Karpas-422 (cell line): ENCODE measurements at regions not wholly inside any gene's neighbourhood (a gene's known extent, or its start where the extent isn't known, plus 50 kb on each side); places are given as distances from the start of the nearest gene placed in this dataset.
"Not testable (repeated sequence)": the region's sequence is repeated elsewhere in the genome, so short reads cannot be mapped to it uniquely, and the experiment has no call there.

Experiments used
- DNase-seq: peaks from one replicate; pipeline ENCODE4 v3.0.0-alpha.2; 2015
- H2AFZ ChIP-seq: fragments of 200-600 bp; sonication (generic); 2 replicates; pipeline ENCODE4 v1.6.1; 2014; ENCODE audit warnings: antibody characterized with exemption, low read length, mixed read lengths
- H3K27ac ChIP-seq: fragments of 200-600 bp; sonication (generic); 2 replicates; pipeline ENCODE4 v1.5.1; 2014; ENCODE audit warnings: mild to moderate bottlenecking, low read length, moderate library complexity
- H3K27me3 ChIP-seq: fragments of 200-600 bp; sonication (generic); 2 replicates; pipeline ENCODE4 v1.6.1; 2014; ENCODE audit warnings: low read length, mixed read lengths
- H3K36me3 ChIP-seq: fragments of 200-600 bp; sonication (generic); 2 replicates; pipeline ENCODE4 v1.6.1; 2014; ENCODE audit warnings: low read length, mixed read lengths; ENCODE audit not compliant: insufficient read depth
- H3K4me1 ChIP-seq: fragments of 200-600 bp; sonication (generic); 2 replicates; pipeline ENCODE4 v1.6.1; 2014; ENCODE audit warnings: mild to moderate bottlenecking, low read length, mixed read lengths
- H3K4me2 ChIP-seq: fragments of 200-600 bp; sonication (generic); 2 replicates; pipeline ENCODE4 v1.6.1; 2014; ENCODE audit warnings: low read length, low read depth, mild to moderate bottlenecking; ENCODE audit not compliant: poor library complexity, severe bottlenecking
- H3K4me3 ChIP-seq: fragments of 200-600 bp; sonication (generic); 2 replicates; pipeline ENCODE4 v1.5.1; 2014; ENCODE audit warnings: mild to moderate bottlenecking, antibody characterized with exemption, low read length, mixed read lengths
- H3K79me2 ChIP-seq: fragments of 200-600 bp; sonication (generic); 2 replicates; pipeline ENCODE4 v1.6.1; 2014; ENCODE audit warnings: mild to moderate bottlenecking, low read length, mixed read lengths
- H3K9ac ChIP-seq: fragments of 200-600 bp; sonication (generic); 2 replicates; pipeline ENCODE4 v1.6.0; 2014; ENCODE audit warnings: low read length
- H3K9me2 ChIP-seq: fragments of 200-600 bp; sonication (generic), shearing (Covaris generic); replicated peaks from 2 replicates; pipeline ENCODE4 v1.6.0; 2014; ENCODE audit warnings: mild to moderate bottlenecking, low read length, moderate library complexity; ENCODE audit not compliant: insufficient read depth
- H3K9me3 ChIP-seq: fragments of 300-700, 200-600 bp; sonication (generic); 2 replicates; pipeline ENCODE4 v1.6.1; 2014; ENCODE audit warnings: low read length, mixed read lengths
- H4K20me1 ChIP-seq: fragments of 200-600 bp; sonication (generic); 2 replicates; pipeline ENCODE4 v1.6.1; 2014; ENCODE audit warnings: mild to moderate bottlenecking, antibody characterized with exemption, low read length, low read depth; ENCODE audit not compliant: insufficient read depth

GRCh38 chr2:16394072-16394985 is 271.3 kb downstream of the CYRIA start:
- Histone ChIP-seq H3K4me3 (no peak overlapping the region), H3K27ac (no peak overlapping the region), H3K9ac (no peak overlapping the region), H3K36me3 (no peaks in the 10 kb centered on the region), H3K9me2 (no peaks in the 10 kb centered on the region), H2AFZ (no peak overlapping the region), H3K27me3 (no peaks in the 10 kb centered on the region), H3K79me2 (no peaks in the 10 kb centered on the region), H4K20me1 (no peaks in the 10 kb centered on the region), H3K4me1 (no peaks in the 10 kb centered on the region), H3K4me2 (no peak overlapping the region), H3K9me3 (no peaks in the 10 kb centered on the region)
- DNase-seq, result no peak

GRCh38 chr2:16393500-16394071 is 272.0 kb downstream of the CYRIA start:
- DNase-seq, result no peak
- no peak overlapping the region for H3K9ac ChIP-seq
- H3K79me2 ChIP-seq, result no peaks in the 10 kb centered on the region
- no peaks in the 10 kb centered on the region for H3K9me2 ChIP-seq
- no peak overlapping the region for H3K4me2 ChIP-seq
- H3K4me1 ChIP-seq, result no peaks in the 10 kb centered on the region
- H3K9me3 ChIP-seq, result no peaks in the 10 kb centered on the region
- no peak overlapping the region for H3K4me3 ChIP-seq
- no peak overlapping the region for H2AFZ ChIP-seq
- H3K27ac ChIP-seq, result no peak overlapping the region
- H3K27me3 ChIP-seq, result no peaks in the 10 kb centered on the region
- H4K20me1 ChIP-seq, result no peaks in the 10 kb centered on the region
- no peaks in the 10 kb centered on the region for H3K36me3 ChIP-seq

GRCh38 chr2:16392647-16393499 is 272.8 kb downstream of the CYRIA start:
- H3K4me1 ChIP-seq, result no peaks in the 10 kb centered on the region
- no peak overlapping the region for H3K27ac ChIP-seq
- no peak overlapping the region for H2AFZ ChIP-seq
- no peak overlapping the region for H3K4me3 ChIP-seq
- H3K4me2 ChIP-seq, result no peak overlapping the region
- no peaks in the 10 kb centered on the region for H3K9me2 ChIP-seq
- no peaks in the 10 kb centered on the region for H3K36me3 ChIP-seq
- H3K9me3 ChIP-seq, result no peaks in the 10 kb centered on the region
- H3K79me2 ChIP-seq, result no peaks in the 10 kb centered on the region
- H3K27me3 ChIP-seq, result no peaks in the 10 kb centered on the region
- no peaks in the 10 kb centered on the region for H4K20me1 ChIP-seq
- H3K9ac ChIP-seq, result no peak overlapping the region
- no peak for DNase-seq

GRCh38 chr2:16391986-16392385 is 273.6 kb downstream of the CYRIA start:
- Histone ChIP-seq H3K9me2 (no peaks in the 10 kb centered on the region), H3K4me1 (no peaks in the 10 kb centered on the region), H3K4me2 (no peak overlapping the region), H3K27ac (no peak overlapping the region), H3K79me2 (no peaks in the 10 kb centered on the region), H4K20me1 (no peaks in the 10 kb centered on the region), H3K9me3 (no peaks in the 10 kb centered on the region), H3K27me3 (no peaks in the 10 kb centered on the region), H3K4me3 (no peak overlapping the region), H3K36me3 (no peaks in the 10 kb centered on the region), H2AFZ (no peak overlapping the region), H3K9ac (no peak overlapping the region)
- DNase-seq, result no peak

DNA sequence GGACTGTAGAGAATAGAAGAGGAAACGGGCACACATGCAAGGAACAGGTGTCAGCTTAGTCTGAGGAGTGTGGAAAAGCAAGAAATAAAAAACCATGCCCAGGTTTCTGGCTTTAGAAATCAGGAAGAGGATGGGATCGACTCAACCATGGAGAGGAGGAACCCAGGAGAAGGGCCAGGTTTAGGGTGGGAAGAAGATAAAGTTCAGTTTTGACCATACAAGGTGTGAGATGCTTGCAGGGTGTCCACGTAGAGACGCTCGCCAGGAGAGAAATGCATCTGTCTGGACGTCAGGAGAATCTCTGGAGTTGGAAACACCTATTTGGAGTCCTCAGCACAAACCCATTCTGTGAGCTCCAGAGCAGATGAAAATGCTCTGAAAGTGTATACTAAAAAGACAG is 275.1 kb downstream of the CYRIA start:
- Histone ChIP-seq H2AFZ (no peak overlapping the region), H3K9ac (no peak overlapping the region), H3K4me2 (no peak overlapping the region), H3K79me2 (no peaks in the 10 kb centered on the region), H3K27ac (no peak overlapping the region), H3K36me3 (no peaks in the 10 kb centered on the region), H3K4me1 (no peaks in the 10 kb centered on the region), H3K9me3 (no peaks in the 10 kb centered on the region), H4K20me1 (no peaks in the 10 kb centered on the region), H3K27me3 (no peaks in the 10 kb centered on the region), H3K9me2 (no peaks in the 10 kb centered on the region), H3K4me3 (no peak overlapping the region)
- DNase-seq, result no peak

DNA sequence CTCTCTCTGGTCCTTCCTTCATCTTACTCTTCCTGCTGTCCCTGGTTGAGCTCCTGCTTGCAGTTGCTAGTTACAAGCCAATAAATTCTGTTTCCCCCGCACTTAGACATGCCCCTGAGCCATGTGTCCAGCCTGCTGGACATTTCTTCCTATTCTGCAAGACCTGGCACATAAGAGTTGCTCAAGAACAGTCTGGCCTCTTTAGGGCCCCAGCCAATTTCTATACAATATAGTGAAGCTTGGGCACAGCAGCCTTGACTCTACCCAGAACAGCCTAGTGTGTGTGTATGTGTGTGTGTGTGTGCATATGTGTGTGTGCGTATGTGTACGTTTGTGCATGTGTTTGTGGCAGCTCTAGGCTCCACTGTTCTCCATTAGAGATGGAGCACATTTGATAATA is 276.0 kb downstream of the CYRIA start:
- Histone ChIP-seq H4K20me1 (no peaks in the 10 kb centered on the region), H3K4me1 (no peaks in the 10 kb centered on the region), H2AFZ (no peak overlapping the region), H3K27me3 (no peaks in the 10 kb centered on the region), H3K79me2 (no peaks in the 10 kb centered on the region), H3K36me3 (no peaks in the 10 kb centered on the region), H3K9me2 (no peaks in the 10 kb centered on the region), H3K9ac (no peak overlapping the region), H3K4me3 (no peak overlapping the region), H3K4me2 (no peak overlapping the region), H3K9me3 (no peaks in the 10 kb centered on the region), H3K27ac (no peak overlapping the region)
- DNase-seq, result no peak

DNA sequence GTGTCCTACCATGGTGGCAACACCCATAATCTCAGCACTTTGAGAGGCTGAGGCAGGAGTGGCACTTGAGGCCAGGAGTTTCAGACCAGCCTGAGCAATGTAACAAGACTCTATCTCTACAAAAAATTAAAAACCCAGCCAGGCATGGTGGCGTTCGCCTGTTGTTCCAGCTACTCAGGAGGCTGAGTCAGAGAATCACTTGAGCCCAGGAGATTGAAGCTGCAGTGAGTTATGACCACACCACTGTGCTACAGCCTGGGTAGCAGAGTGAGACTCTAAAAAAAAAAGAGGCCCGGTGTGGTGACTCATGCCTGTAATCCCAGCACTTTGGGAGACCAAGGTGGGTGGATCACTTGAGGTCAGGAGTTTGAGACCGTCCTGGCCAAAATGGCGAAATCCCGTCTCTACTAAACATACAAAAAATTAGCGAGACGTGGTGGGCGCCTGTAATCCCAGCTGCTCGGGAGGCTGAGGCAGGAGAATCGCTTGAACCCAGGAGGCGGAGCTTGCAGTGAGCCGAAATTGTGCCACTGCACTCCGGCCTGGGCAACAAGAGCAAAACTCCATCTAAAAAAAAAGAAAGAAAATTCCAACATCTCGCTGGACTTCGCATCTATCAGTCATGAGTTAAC is 277.3 kb downstream of the CYRIA start:
- not testable (repeated sequence) for H3K27me3 ChIP-seq

More for the DNA sequence above, 277.3 kb downstream of the CYRIA start:
- H3K36me3 ChIP-seq, H4K20me1 ChIP-seq, H3K79me2 ChIP-seq, H3K4me1 ChIP-seq, DNase-seq, H3K27ac ChIP-seq, H3K9me2 ChIP-seq, H2AFZ ChIP-seq, H3K4me3 ChIP-seq, H3K9me3 ChIP-seq, H3K9ac ChIP-seq, H3K4me2 ChIP-seq: not testable (repeated sequence)
